GM21737 (cell line): ENCODE measurements at regions not wholly inside any gene's neighbourhood (a gene's known extent, or its start where the extent isn't known, plus 50 kb on each side); places are given as distances from the start of the nearest gene placed in this dataset.
"Not testable (repeated sequence)": the region's sequence is repeated elsewhere in the genome, so short reads cannot be mapped to it uniquely, and the experiment has no call there.

Experiments
- ATAC-seq: cut with Tn5 transposase; IDR thresholded peaks from one replicate; pipeline ENCODE4 v1.9.1; 2021; ENCODE audit warnings: mild to moderate bottlenecking, moderate library complexity; ENCODE audit not compliant: unreplicated experiment

DNA sequence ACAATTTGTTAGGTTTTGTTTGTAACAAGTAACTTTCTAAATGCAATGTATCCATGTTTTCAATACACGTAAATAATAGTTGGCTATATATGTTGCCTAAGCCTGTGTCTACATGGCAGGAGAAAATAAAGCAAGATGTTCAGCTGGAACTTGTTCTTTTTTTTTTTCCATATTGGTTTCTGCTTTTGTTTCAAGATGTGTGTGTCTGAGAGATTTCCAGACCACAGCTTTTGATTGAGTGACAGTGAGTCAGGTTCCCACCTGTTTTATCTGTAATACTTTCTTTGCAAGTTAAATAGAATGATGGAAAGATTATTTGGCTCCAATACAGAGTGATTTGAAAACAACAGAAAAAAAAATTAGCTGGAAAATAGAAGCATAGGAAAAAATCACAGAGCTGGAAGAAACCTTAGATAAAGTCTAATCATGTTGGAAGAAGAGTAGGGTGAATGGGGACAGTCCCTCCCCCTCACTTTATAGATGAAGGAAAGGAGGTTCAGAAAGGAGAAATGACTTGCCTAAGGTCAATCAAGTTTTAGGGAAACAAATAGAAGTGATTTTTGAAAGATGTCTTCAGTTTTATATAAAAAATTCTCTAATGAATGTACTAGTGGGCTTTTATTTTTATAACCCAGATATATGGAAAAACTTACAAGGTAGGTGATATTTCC, 150.9 kb upstream of the STMND1 start:
- no peak for ATAC-seq

- no peak for ATAC-seq
These were observed 151.5 kb upstream of the STMND1 start for GRCh38 chr6:16950302-16950701.

- no peak for ATAC-seq
These were observed 152.1 kb upstream of the STMND1 start for GRCh38 chr6:16949716-16950115.

DNA sequence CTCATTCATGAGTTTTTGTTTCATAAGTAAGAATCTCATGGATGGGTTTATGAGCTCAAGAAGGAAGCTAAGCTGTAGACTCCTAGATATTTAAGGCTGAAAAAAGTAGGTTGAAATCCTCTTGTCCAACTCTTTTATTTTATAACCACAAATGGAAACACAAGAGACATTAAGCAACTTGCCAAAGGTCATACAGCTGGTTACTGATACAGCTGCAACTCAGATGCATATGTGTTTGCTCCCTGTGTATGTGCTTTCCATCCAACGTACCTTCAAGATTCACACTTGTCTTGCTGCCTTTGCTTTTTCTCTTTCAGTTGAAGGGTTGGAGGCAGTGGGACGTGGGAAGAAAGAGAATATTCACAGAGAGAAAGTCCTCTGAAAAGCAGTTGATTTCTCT, 153.5 kb upstream of the STMND1 start:
- ATAC-seq, result no peak

GRCh38 chr6:16947375-16948015, 154.4 kb upstream of the STMND1 start:
- ATAC-seq, result no peak

DNA sequence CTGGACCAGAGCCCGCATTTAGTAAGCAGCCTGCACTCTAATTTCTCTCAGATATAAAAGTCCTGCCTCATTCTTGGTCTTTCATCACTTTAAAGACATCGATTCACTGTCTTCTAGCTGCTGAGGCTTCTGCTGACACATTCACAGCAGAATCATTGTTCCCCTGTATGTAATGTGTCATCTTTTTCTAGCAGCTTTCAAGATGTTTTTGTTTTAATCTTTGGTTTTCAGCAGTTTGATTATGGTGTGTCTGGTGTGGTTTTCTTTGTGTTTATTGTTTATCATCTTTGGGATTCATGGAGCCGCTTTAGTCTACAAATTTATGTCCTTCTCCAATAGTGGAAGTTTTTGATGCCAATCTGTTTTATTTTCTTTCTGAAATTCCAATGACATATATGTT, 157.3 kb upstream of the STMND1 start:
- ATAC-seq, result no peak

DNA sequence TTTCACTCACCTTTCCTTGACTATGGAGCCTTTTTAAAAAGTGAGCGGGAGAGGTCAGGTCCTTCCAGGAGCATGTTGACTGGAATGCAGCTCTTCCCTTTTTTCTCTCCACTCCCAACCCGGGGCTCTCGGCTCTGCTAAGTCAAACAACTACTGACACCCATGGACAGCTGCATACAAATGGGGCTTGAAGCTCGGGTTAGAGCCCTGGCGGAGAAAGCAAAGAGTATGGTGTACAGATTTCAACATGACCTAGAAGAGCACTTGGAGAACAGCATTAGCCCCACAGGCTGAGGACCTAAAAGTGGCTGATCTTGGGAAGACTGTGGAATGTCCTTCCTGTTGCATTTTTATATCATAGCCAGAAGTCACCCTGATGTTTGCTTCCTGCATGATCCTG, 162.0 kb upstream of the STMND1 start:
- ATAC-seq, result no peak

DNA sequence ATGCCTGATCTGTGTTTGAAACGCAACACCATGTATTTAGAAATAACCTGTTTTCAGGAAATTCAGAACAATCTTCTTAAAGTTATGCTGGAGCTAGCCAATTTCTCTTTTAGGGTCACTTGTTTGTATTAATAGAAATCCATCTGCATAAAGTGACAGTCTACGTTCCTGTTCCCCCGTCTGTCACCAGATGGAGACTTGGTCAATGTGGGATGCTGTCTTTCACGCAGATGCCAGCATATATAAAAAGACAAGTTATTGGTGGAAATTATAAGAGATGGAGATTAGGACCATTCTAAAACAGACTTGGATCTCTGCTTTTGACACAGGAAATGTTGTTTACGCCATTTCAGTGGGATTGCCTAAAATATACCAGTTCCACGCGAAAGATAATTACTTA, 162.5 kb upstream of the STMND1 start:
- ATAC-seq, result no peak

DNA sequence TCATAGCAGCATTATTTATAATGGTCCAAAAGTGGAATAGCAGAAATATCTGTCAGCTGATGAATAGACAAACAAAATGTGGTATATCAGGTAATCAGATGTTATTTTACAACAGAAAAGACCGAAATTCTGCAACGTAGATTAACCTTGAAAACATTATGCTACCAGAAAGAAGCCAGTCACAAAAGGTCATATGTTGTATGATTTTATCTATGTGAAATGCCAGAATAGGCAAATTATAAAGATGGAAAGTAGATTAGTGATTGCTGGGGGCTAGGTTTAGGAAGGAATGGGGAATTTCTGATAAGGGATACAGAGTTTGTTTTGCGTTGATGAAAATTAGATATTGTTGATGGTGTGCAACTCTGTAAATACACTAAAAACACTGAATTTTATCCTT, 165.0 kb upstream of the STMND1 start:
- no peak for ATAC-seq

GRCh38 chr6:16933961-16934360, 167.9 kb upstream of the STMND1 start:
- ATAC-seq, result no peak

- no peak for ATAC-seq
These were observed 168.3 kb upstream of the STMND1 start for GRCh38 chr6:16933532-16933931.

DNA sequence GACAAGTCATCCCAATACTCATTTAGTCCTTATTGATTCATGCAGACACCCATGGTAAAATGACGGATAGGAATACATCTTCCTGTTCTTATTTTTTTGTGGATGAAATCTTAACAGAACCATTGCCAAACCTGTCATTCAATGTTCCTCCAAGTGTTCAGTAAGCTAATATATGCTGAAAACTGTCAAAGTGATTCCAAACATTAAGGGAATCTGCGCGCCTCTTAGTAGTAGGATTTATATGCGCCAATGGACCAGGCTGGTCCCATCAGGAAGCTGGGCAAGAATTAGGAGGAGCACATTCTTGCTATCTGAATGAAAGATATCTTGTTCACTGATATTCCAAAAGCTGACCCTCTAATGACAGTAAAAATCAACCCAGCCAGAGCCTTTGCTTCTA, 168.9 kb upstream of the STMND1 start:
- no peak for ATAC-seq

- ATAC-seq, result not testable (repeated sequence)
These were observed 169.8 kb upstream of the ATXN1 start for GRCh38 chr6:16931079-16931478.

DNA sequence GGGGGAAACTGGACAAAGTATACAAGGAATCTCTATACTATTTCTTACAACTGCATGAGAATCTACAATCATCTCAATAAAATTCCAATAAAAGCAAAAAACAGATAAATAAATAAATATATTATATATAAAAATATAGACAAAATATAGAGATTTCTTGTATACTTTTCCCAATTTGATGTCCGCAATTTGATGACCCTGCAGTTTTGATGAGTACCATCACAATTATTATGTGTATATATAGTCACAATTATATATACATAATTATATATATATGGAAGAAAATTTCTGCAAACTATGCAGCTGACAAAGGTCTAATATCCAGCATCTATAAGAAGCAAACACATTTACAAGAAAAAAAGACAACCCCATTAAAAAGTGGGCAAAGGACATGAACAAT, 169.2 kb upstream of the ATXN1 start:
- ATAC-seq, result no peak

DNA sequence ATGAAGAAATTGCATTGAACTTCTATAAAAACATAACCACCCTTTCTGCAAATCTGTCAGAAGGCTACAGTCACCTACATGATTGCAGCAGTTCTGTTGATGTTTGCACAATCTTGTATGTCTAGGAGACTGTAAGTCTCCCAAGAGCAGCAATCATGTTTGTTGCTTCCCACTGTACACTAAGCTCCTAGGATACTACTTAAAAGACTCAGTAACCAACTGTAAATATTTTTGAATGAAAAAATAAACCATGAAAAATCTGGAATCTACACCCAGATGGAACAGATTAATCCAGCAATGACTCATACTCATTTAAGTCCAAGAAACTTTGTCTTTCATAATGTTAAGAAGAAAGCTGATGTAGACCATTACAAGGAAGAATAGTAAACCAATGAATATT, 168.5 kb upstream of the ATXN1 start:
- no peak for ATAC-seq

GRCh38 chr6:16928387-16928786, 167.1 kb upstream of the ATXN1 start:
- ATAC-seq, result no peak

GRCh38 chr6:16927205-16927604, 165.9 kb upstream of the ATXN1 start:
- ATAC-seq, result no peak

GRCh38 chr6:16925461-16925860, 164.2 kb upstream of the ATXN1 start:
- no peak for ATAC-seq

- ATAC-seq, result no peak
These were observed 161.0 kb upstream of the ATXN1 start for GRCh38 chr6:16922282-16922681.

- no peak for ATAC-seq
These were observed 160.3 kb upstream of the ATXN1 start for GRCh38 chr6:16921399-16922110.

- ATAC-seq, result no peak
These were observed 157.3 kb upstream of the ATXN1 start for GRCh38 chr6:16918586-16918985.

DNA sequence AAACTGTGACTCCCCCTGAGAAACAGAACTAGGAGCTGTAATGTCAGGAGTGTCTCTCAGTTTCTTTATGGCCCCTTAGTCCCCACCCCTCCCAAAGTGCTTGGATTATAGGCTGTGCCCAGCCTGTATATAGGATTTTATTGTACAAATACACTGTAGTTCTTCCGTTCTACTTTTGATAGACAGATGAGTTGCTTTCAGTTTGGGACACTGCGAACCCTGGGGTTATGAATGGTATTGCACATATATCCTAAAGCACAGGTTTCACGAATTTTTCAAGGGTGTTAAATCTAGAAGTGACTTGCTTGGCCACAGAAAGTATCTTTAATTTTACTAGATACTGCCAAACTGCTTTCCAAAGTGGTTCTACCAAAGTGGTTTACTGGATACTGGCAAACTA, 152.9 kb upstream of the ATXN1 start:
- ATAC-seq, result no peak
